Erythroblast (primary cell): ENCODE measurements at regions not wholly inside any gene's neighbourhood (a gene's known extent, or its start where the extent isn't known, plus 50 kb on each side); places are given as distances from the start of the nearest gene placed in this dataset.

Experiments
- GATA1 ChIP-seq: IDR thresholded peaks from 2 replicates; pipeline ENCODE4 v1.6.1; 2011; ENCODE audit warnings: low read depth, mild to moderate bottlenecking, control low read depth, low read length, moderate library complexity
- POLR2A ChIP-seq: IDR thresholded peaks from 2 replicates; pipeline ENCODE4 v1.6.1; 2011; ENCODE audit warnings: mild to moderate bottlenecking, low read length

- no peak for TF ChIP-seq POLR2A
- TF ChIP-seq GATA1 = no peak
Observed at GRCh38 chr10:52577047-52577446, 195.5 kb downstream of the MBL2 start.
